ENCODE measurements at regions not wholly inside any gene's neighbourhood (a gene's known extent, or its start where the extent isn't known, plus 50 kb on each side); places are given as distances from the start of the nearest gene placed in this dataset.

DNA sequence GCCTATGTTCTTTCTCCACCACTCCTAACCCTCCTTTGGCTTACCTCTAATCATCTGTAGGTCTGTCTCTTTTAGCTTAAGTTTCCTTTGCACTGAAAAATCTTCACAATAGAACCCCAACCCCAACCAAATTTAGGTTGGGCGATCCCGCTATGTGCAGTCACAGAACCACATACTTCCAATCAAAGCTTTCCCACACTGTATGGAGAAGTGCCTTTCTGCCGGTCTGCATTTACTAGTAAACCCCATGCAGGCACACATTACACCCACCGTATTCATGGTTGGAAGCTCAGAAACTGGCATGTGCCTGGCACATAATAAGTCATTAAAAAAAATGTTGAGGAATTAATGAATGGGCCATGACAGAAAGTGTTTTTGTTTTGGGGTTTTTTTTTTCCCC is 158.4 kb downstream of the KLF12 start:
- no peak overlapping the region for H3K27ac ChIP-seq (ENCODE audit: low read depth, low read length)
- ATAC-seq = no peak
- ChIA-PET CTCF (no interaction called here), RAD21 (ENCODE audit: low non-redundant PET in 1 of 2, low total read pairs in 2 of 2, uncharacterized antibody in 2 of 2, unreplicated experiment in 2 of 2) (no interaction called here), POLR2A (no interaction called here)
- intact Hi-C loops (cut with micrococcal nuclease) = no loop called here
- no peak overlapping the region for H3K9ac ChIP-seq (ENCODE audit: low read length)
- TF ChIP-seq FOSL1 (IDR thresholded peaks at IDR 0.05; ENCODE audit: low read depth) (no peak), CEBPB (IDR thresholded peaks at IDR 0.05; ENCODE audit: low read depth) (no peak), POLR2A (IDR thresholded peaks at IDR 0.05; ENCODE audit: borderline replicate concordance, extremely low read depth, insufficient read depth, insufficient read length) (no peak), MAX (IDR thresholded peaks at IDR 0.05) (no peak), ZNF274 (IDR thresholded peaks at IDR 0.05; ENCODE audit: low read depth, low read length) (no peak), ELF1 (IDR thresholded peaks at IDR 0.05; ENCODE audit: borderline replicate concordance, low read depth) (no peak), CBX3 (IDR thresholded peaks at IDR 0.05; ENCODE audit: low read depth) (no peak), ATF3 (IDR thresholded peaks at IDR 0.05) (no peak), EZH2 (IDR thresholded peaks at IDR 0.05) (no peak), RAD21 (IDR thresholded peaks at IDR 0.05; ENCODE audit: low read depth) (no peak), JUND (IDR thresholded peaks at IDR 0.05) (no peak), EGR1 (IDR thresholded peaks at IDR 0.05; ENCODE audit: low read depth) (no peak), SRF (IDR thresholded peaks at IDR 0.05; ENCODE audit: low read depth) (no peak)
- TF ChIP-seq, protein P1, sequence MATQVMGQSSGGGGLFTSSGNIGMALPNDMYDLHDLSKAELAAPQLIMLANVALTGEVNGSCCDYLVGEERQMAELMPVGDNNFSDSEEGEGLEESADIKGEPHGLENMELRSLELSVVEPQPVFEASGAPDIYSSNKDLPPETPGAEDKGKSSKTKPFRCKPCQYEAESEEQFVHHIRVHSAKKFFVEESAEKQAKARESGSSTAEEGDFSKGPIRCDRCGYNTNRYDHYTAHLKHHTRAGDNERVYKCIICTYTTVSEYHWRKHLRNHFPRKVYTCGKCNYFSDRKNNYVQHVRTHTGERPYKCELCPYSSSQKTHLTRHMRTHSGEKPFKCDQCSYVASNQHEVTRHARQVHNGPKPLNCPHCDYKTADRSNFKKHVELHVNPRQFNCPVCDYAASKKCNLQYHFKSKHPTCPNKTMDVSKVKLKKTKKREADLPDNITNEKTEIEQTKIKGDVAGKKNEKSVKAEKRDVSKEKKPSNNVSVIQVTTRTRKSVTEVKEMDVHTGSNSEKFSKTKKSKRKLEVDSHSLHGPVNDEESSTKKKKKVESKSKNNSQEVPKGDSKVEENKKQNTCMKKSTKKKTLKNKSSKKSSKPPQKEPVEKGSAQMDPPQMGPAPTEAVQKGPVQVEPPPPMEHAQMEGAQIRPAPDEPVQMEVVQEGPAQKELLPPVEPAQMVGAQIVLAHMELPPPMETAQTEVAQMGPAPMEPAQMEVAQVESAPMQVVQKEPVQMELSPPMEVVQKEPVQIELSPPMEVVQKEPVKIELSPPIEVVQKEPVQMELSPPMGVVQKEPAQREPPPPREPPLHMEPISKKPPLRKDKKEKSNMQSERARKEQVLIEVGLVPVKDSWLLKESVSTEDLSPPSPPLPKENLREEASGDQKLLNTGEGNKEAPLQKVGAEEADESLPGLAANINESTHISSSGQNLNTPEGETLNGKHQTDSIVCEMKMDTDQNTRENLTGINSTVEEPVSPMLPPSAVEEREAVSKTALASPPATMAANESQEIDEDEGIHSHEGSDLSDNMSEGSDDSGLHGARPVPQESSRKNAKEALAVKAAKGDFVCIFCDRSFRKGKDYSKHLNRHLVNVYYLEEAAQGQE (IDR thresholded peaks at IDR 0.05; ENCODE audit: low read depth) = no peak
- TF ChIP-seq, protein P2, sequence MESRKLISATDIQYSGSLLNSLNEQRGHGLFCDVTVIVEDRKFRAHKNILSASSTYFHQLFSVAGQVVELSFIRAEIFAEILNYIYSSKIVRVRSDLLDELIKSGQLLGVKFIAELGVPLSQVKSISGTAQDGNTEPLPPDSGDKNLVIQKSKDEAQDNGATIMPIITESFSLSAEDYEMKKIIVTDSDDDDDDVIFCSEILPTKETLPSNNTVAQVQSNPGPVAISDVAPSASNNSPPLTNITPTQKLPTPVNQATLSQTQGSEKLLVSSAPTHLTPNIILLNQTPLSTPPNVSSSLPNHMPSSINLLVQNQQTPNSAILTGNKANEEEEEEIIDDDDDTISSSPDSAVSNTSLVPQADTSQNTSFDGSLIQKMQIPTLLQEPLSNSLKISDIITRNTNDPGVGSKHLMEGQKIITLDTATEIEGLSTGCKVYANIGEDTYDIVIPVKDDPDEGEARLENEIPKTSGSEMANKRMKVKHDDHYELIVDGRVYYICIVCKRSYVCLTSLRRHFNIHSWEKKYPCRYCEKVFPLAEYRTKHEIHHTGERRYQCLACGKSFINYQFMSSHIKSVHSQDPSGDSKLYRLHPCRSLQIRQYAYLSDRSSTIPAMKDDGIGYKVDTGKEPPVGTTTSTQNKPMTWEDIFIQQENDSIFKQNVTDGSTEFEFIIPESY (IDR thresholded peaks at IDR 0.05; ENCODE audit: extremely low read depth, insufficient replicate concordance, low read length) = no peak
- H3K36me3 ChIP-seq (ENCODE audit: control insufficient read depth in 1 of 2, insufficient read depth in 2 of 2, low read length in 2 of 2) = no peaks in the 10 kb centered on the region; a peak in 1 of 4 replicates
- no peak for DNase-seq (ENCODE audit: low read depth, low spot score)
- H2AFZ ChIP-seq (ENCODE audit: low read depth, low read length, poor library complexity, severe bottlenecking) = no peak overlapping the region
- H3K27me3 ChIP-seq (ENCODE audit: insufficient read depth, low read length) = no peaks in the 10 kb centered on the region
- no TSS peak for BruUV-seq (replicated peaks)
- no peaks in the 10 kb centered on the region for H3K9me3 ChIP-seq (ENCODE audit: control insufficient read depth in 1 of 2, insufficient read depth in 1 of 2, low read depth in 1 of 2, low read length in 2 of 2)
- H4K20me1 ChIP-seq (ENCODE audit: insufficient read depth) = no peaks in the 10 kb centered on the region
- no peak overlapping the region for H3K4me3 ChIP-seq (replicated peaks in 1 of 2; ENCODE audit: low read depth in 1 of 2, low read length in 2 of 2)
- no peak overlapping the region for H3K4me2 ChIP-seq (ENCODE audit: low read length)
- H3K9me2 ChIP-seq (ENCODE audit: insufficient read depth) = no peaks in the 10 kb centered on the region
- H3K79me2 ChIP-seq (ENCODE audit: insufficient read depth, low read length) = no peaks in the 10 kb centered on the region
- H3K4me1 ChIP-seq (ENCODE audit: control insufficient read depth in 1 of 2, insufficient read depth in 2 of 2, low read length in 2 of 2) = no peaks in the 10 kb centered on the region

Measured in HCT116 (cell line).